ENCODE measurements at regions not wholly inside any gene's neighbourhood (a gene's known extent, or its start where the extent isn't known, plus 50 kb on each side); places are given as distances from the start of the nearest gene placed in this dataset.

GRCh38 chr1:39149509-39149908, 55.0 kb upstream of the MACF1 start:
- no peak for TF ChIP-seq CTCF (IDR thresholded peaks at IDR 0.05; ENCODE audit: extremely low read depth, missing control alignments)
- no peak for DNase-seq (ENCODE audit: low spot score)

GRCh38 chr1:39150779-39151178, 53.7 kb upstream of the MACF1 start:
- no peak for DNase-seq (ENCODE audit: low spot score)
- no peak for TF ChIP-seq CTCF (IDR thresholded peaks at IDR 0.05; ENCODE audit: extremely low read depth, missing control alignments)

GRCh38 chr1:39151267-39151666, 53.2 kb upstream of the MACF1 start:
- TF ChIP-seq CTCF (IDR thresholded peaks at IDR 0.05; ENCODE audit: extremely low read depth, missing control alignments) = no peak
- DNase-seq (ENCODE audit: low spot score) = no peak

- no peak for TF ChIP-seq CTCF (IDR thresholded peaks at IDR 0.05; ENCODE audit: extremely low read depth, missing control alignments)
- DNase-seq (ENCODE audit: low spot score) = no peak
These were observed 51.6 kb upstream of the MACF1 start for GRCh38 chr1:39152923-39153322.

- TF ChIP-seq CTCF (IDR thresholded peaks at IDR 0.05; ENCODE audit: extremely low read depth, missing control alignments) = no peak
- no peak for DNase-seq (ENCODE audit: low spot score)
These were observed 50.8 kb upstream of the MACF1 start for GRCh38 chr1:39153684-39154083.

- no peak for TF ChIP-seq CTCF (IDR thresholded peaks at IDR 0.05; ENCODE audit: extremely low read depth, missing control alignments)
- no peak for DNase-seq (ENCODE audit: low spot score)
These were observed 49.7 kb upstream of the MACF1 start for GRCh38 chr1:39154553-39155421.
